ENCODE measurements at regions not wholly inside any gene's neighbourhood (a gene's known extent, or its start where the extent isn't known, plus 50 kb on each side); places are given as distances from the start of the nearest gene placed in this dataset.

GRCh38 chr20:48291896-48292295 lies 506.6 kb upstream of the SULF2 start:
- CTCF ChIA-PET, result interaction anchor here (1.0 to 1.7 kb wide), 2 partner anchors 506 to 613 kb away, joined by 3 to 5 read pairs; no protein-coding TSS in a partner anchor
- TF ChIP-seq CTCF (IDR thresholded peaks at IDR 0.05; ENCODE audit: insufficient read depth, low read length, missing control alignments), result no peak
- H3K4me3 ChIP-seq (ENCODE audit: low read depth, low read length), result no peak overlapping the region
- POLR2A ChIA-PET, result no interaction called here
- no peak for DNase-seq (ENCODE audit: low read depth, low spot score)

- TF ChIP-seq CTCF (IDR thresholded peaks at IDR 0.05; ENCODE audit: insufficient read depth, low read length, missing control alignments), result no peak
- no peak for DNase-seq (ENCODE audit: low read depth, low spot score)
- POLR2A ChIA-PET, result no interaction called here
- no peak overlapping the region for H3K4me3 ChIP-seq (ENCODE audit: low read depth, low read length)
- CTCF ChIA-PET, result no interaction called here
Observed at GRCh38 chr20:48288930-48289507, 503.7 kb upstream of the SULF2 start.

- POLR2A ChIA-PET, result no interaction called here
- no peak for TF ChIP-seq CTCF (IDR thresholded peaks at IDR 0.05; ENCODE audit: insufficient read depth, low read length, missing control alignments)
- no peak overlapping the region for H3K4me3 ChIP-seq (ENCODE audit: low read depth, low read length)
Observed at GRCh38 chr20:48287552-48288170, 502.4 kb upstream of the SULF2 start.

GRCh38 chr20:48287021-48287494 lies 501.8 kb upstream of the SULF2 start:
- no peak overlapping the region for H3K4me3 ChIP-seq (ENCODE audit: low read depth, low read length)
- ChIA-PET POLR2A (no interaction called here), CTCF (interaction anchor here (1.8 kb wide), 1 partner anchor 8 kb away, joined by 8 read pairs; no protein-coding TSS in a partner anchor)
- no peak for TF ChIP-seq CTCF (IDR thresholded peaks at IDR 0.05; ENCODE audit: insufficient read depth, low read length, missing control alignments)
- DNase-seq (ENCODE audit: low read depth, low spot score), result no peak

More at GRCh38 chr20:48287552-48288170, 502.4 kb upstream of the SULF2 start:
- DNase-seq (ENCODE audit: low read depth, low spot score), result no peak
- CTCF ChIA-PET, result interaction anchor here (1.8 kb wide), 1 partner anchor 8 kb away, joined by 8 read pairs; no protein-coding TSS in a partner anchor

- TF ChIP-seq CTCF (IDR thresholded peaks at IDR 0.05; ENCODE audit: insufficient read depth, low read length, missing control alignments), result no peak
- no peak overlapping the region for H3K4me3 ChIP-seq (ENCODE audit: low read depth, low read length)
- CTCF ChIA-PET, result interaction anchor here (1.8 kb wide), 1 partner anchor 9 kb away, joined by 8 read pairs; no protein-coding TSS in a partner anchor
- POLR2A ChIA-PET, result no interaction called here
- DNase-seq (ENCODE audit: low read depth, low spot score), result no peak
Observed at GRCh38 chr20:48286601-48287000, 501.3 kb upstream of the SULF2 start.

GRCh38 chr20:48285656-48286055 lies 500.4 kb upstream of the SULF2 start:
- DNase-seq (ENCODE audit: low read depth, low spot score), result no peak
- ChIA-PET POLR2A (no interaction called here), CTCF (interaction anchor here (1.8 to 2.0 kb wide), 2 partner anchors 10 to 335 kb away, joined by 5 to 8 read pairs; no protein-coding TSS in a partner anchor)
- no peak overlapping the region for H3K4me3 ChIP-seq (ENCODE audit: low read depth, low read length)
- no peak for TF ChIP-seq CTCF (IDR thresholded peaks at IDR 0.05; ENCODE audit: insufficient read depth, low read length, missing control alignments)

All from AG04449 (cell line).